Neural crest cell (in vitro differentiated cells): ENCODE measurements at regions not wholly inside any gene's neighbourhood (a gene's known extent, or its start where the extent isn't known, plus 50 kb on each side); places are given as distances from the start of the nearest gene placed in this dataset.
A peak's percentile ranks its signal among the peaks of the same experiment; 100 is the strongest.

Experiments
- DNase-seq: peaks from one replicate; pipeline ENCODE4 v3.0.0; 2021; ENCODE audit warnings: low read depth, mixed read lengths, low spot score
- H3K27ac Mint-ChIP-seq: one replicate; pipeline ENCODE4 v1.8.0; 2021; ENCODE audit warnings: mild to moderate bottlenecking, mixed read lengths; ENCODE audit not compliant: unreplicated experiment
- H3K27me3 Mint-ChIP-seq: 2 replicates; pipeline ENCODE4 v1.8.0; 2021; ENCODE audit warnings: low read depth, mild to moderate bottlenecking, mixed read lengths
- H3K36me3 Mint-ChIP-seq: 2 replicates; pipeline ENCODE4 v1.8.0; 2021; ENCODE audit warnings: low read depth, mild to moderate bottlenecking, mixed read lengths
- H3K4me1 Mint-ChIP-seq: 2 replicates; pipeline ENCODE4 v1.8.0; 2021; ENCODE audit warnings: mixed read lengths
- H3K4me3 Mint-ChIP-seq: one replicate; pipeline ENCODE4 v1.8.0; 2021; ENCODE audit warnings: mild to moderate bottlenecking, mixed read lengths
- H3K9me3 Mint-ChIP-seq: 2 replicates; pipeline ENCODE4 v1.8.0; 2021; ENCODE audit warnings: mixed read lengths
- CTCF ChIP-seq: fragments of 200-600 bp; sonication (generic); conservative IDR thresholded peaks from 2 replicates; pipeline ENCODE4 v1.5.0; 2021; ENCODE audit warnings: antibody characterized with exemption, mild to moderate bottlenecking

DNA sequence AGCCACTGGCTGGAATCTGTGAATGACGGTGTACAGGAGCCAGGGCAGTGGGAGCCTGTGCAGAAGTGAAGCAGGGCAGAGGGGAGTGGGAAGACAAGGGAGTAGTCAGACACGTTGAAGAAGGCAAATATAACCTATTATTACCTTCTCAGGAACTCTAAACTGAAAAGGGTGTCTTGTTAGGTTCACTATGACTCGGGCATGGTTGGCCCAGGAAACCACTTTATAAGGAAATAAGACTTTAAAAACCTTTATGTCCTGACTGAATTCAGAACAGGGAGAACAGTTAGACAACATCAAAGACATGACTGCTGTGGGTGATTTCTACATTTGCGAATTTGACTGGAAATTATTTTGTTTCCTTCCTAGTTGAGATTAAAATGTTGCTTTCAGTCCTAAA is 107.5 kb downstream of the ACER2 start:
- no peaks in the 10 kb centered on the region for H3K4me1 Mint-ChIP-seq
- no peak overlapping the region for H3K4me3 Mint-ChIP-seq
- no peak overlapping the region for H3K27ac Mint-ChIP-seq
- no peak for DNase-seq
- TF ChIP-seq CTCF, result no peak
- H3K9me3 Mint-ChIP-seq, result no peaks in the 10 kb centered on the region
- H3K36me3 Mint-ChIP-seq, result no peaks in the 10 kb centered on the region
- H3K27me3 Mint-ChIP-seq, result no peaks in the 10 kb centered on the region

- H3K4me1 Mint-ChIP-seq, result no peaks in the 10 kb centered on the region
- H3K27me3 Mint-ChIP-seq, result no peaks in the 10 kb centered on the region
- no peaks in the 10 kb centered on the region for H3K9me3 Mint-ChIP-seq
- no peak for DNase-seq
- H3K4me3 Mint-ChIP-seq, result no peak overlapping the region
- no peaks in the 10 kb centered on the region for H3K36me3 Mint-ChIP-seq
- no peak for TF ChIP-seq CTCF
- H3K27ac Mint-ChIP-seq, result no peak overlapping the region
Observed at GRCh38 chr9:19513671-19514275, 105.0 kb downstream of the ACER2 start.

GRCh38 chr9:19512103-19512832 is 103.5 kb downstream of the ACER2 start:
- Mint-ChIP-seq H3K27ac (no peak overlapping the region), H3K36me3 (no peaks in the 10 kb centered on the region), H3K4me3 (no peak overlapping the region), H3K4me1 (no peaks in the 10 kb centered on the region), H3K9me3 (no peaks in the 10 kb centered on the region), H3K27me3 (no peaks in the 10 kb centered on the region)
- TF ChIP-seq CTCF, result no peak
- no peak for DNase-seq

- no peak overlapping the region for H3K27ac Mint-ChIP-seq
Observed at GRCh38 chr9:19511694-19512093, 102.9 kb downstream of the ACER2 start.

DNA sequence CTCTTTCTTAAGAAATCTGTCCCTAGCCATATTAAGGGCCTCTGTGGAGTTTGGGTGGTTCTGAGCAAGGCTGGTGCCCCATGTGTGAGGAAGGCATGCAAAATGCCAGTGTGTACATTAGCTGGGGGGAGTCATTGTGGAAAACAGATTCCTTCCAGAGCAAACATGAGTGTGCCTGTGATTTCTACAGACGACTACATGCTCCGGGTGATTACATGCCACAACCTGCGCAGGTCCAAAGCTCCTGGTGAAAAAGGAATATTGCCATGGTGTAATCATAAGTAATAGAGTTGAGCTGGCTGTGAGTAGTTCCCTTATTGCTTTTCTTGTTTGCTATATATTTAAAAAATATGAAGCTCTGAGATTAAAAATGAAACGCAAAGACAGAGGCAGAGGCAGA is 102.1 kb downstream of the ACER2 start:
- peak overlapping the region; percentile 71 for H3K27ac Mint-ChIP-seq
- DNase-seq, result no peak
- no peaks in the 10 kb centered on the region for H3K36me3 Mint-ChIP-seq
- H3K9me3 Mint-ChIP-seq, result no peaks in the 10 kb centered on the region
- no peak overlapping the region for H3K4me3 Mint-ChIP-seq
- no peak for TF ChIP-seq CTCF
- H3K27me3 Mint-ChIP-seq, result no peaks in the 10 kb centered on the region
- H3K4me1 Mint-ChIP-seq, result no peaks in the 10 kb centered on the region

More at GRCh38 chr9:19511694-19512093, 102.9 kb downstream of the ACER2 start:
- DNase-seq, result no peak
- Mint-ChIP-seq H3K27me3 (no peaks in the 10 kb centered on the region), H3K36me3 (no peaks in the 10 kb centered on the region), H3K4me3 (no peak overlapping the region), H3K9me3 (no peaks in the 10 kb centered on the region), H3K4me1 (no peaks in the 10 kb centered on the region)
- TF ChIP-seq CTCF, result no peak
